NCI-H345 (cell line): ENCODE measurements at regions not wholly inside any gene's neighbourhood (a gene's known extent, or its start where the extent isn't known, plus 50 kb on each side); places are given as distances from the start of the nearest gene placed in this dataset.

Experiments used
- DNase-seq: peaks from one replicate; lab custom pipeline; 2025; lab: John Stamatoyannopoulos, UW

GRCh38 chr20:61161726-61162390 is 90.2 kb upstream of the CDH4 start:
- no peak for DNase-seq

DNA sequence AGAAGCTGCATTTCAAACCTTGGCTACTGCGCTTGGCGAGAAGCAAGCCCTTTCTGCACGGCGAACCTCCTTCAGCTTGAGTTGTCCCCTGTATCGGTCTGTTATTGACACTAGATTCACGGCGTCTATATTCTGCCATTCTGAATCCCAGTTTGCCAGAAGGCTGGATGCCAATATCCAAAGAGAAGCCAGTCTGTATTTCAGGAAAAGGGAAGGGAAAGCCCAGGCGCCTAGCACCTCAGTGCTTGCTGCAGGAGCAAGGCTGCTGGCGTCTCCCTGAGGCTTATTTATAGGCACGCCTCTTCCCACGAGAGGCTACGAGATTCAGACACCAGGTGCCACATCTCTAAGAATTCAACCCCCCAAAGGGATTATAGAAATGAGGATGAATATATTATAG is 89.6 kb upstream of the CDH4 start:
- no peak for DNase-seq

DNA sequence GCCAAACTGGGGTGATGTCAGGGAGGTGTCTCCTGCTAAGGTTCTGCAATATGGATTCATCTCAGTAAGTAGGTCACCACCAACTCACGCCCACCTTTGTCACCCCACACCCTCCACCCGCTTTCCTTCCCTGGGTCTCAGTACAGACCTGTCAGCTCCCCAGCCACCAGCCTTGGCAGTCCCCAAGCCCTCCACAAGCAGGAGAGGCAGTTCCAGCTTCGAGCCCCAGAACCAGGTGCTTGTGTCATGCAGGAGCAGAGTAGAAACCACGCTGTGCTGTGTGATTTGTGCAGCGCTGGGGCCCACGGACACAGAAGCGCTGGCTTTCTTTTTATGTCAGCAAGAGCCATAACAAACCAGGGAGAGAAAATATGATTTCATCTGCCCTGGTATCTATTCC is 89.0 kb upstream of the CDH4 start:
- no peak for DNase-seq

- DNase-seq: no peak
Measured at GRCh38 chr20:61166324-61166723, 85.7 kb upstream of the CDH4 start.

DNA sequence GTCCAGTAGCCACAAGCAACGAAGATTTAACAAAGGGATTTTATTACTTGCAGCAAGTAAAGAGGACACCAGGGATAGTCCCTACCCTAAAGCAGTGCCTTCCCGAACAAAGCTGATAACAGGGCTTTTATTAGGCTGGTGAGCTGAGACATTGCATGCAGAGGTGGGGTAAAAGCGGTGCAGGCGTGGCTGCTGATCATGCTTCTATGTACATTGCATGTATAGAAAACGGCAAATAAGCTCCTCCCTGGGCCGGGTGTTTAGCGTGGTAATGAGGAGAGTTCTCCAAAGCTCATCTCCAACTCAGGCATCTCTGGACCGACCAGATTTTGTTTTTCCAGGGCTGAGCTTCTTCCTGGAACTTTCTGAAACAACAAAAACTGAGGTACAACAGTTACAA is 83.5 kb upstream of the CDH4 start:
- DNase-seq: no peak

- no peak for DNase-seq
Measured at GRCh38 chr20:61169874-61170273, 82.2 kb upstream of the CDH4 start.

- DNase-seq: no peak
Measured at GRCh38 chr20:61170496-61171320, 81.4 kb upstream of the CDH4 start.

- DNase-seq: no peak
Measured at GRCh38 chr20:61173267-61173666, 78.8 kb upstream of the CDH4 start.

- no peak for DNase-seq
Measured at GRCh38 chr20:61173961-61174725, 77.9 kb upstream of the CDH4 start.

DNA sequence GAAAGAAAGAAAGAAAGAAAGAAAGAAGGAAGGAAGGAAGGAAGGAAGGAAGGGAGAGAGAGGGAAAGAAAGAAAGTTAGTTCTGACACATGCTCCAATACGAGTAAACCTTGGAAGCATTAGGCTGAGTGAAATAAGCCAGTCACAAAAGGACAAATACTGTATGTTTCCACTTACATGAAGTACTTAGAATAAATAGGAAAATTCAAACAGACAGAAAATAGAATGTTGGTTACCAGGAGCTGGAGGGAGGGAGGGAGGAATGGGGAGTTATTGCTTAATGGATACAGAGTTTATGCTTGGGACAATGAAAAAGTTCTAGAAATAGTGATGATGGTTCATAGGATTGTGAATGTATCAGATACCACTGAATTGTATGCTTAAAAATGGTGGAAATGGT is 75.2 kb upstream of the CDH4 start:
- DNase-seq: no peak

GRCh38 chr20:61178551-61179071 is 73.5 kb upstream of the CDH4 start:
- DNase-seq: no peak

- DNase-seq: no peak
Measured at GRCh38 chr20:61184194-61184593, 67.9 kb upstream of the CDH4 start.

GRCh38 chr20:61185181-61185580 is 66.9 kb upstream of the CDH4 start:
- no peak for DNase-seq

DNA sequence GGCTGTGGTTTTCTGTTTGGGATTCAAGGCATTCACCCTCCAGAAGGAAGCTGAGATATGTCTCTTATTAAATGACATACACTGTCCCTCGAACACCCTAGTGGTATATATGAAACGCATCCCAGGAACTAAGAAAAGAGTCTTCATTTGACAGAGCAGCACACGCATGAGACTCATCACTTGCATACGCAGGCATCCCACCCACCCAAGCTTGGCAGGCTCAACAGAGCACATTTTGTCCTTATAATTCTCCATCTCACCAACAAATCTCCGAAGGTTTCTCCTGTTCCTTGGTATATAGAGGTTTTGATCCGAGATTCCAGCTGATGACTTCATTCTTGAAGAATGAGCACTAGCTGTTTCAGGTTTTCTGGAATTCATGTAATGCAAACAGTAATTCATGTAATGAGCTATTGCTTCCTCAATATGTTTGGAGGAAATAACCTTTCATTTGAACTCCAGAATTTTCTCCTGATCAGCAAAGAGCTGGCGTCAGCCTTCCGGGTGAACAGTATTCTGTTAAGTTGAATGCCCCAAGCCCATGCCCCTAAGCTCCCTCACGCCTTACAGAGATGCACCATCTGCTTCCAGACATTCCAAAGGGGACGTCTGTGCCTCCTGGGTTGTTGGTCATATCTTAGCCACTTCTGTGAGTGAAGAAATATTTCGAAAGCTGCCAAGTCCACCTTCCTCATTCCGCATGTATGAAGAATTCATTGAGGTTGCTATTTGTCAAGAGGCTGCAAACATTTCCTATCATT is 66.0 kb upstream of the CDH4 start:
- DNase-seq: no peak

DNA sequence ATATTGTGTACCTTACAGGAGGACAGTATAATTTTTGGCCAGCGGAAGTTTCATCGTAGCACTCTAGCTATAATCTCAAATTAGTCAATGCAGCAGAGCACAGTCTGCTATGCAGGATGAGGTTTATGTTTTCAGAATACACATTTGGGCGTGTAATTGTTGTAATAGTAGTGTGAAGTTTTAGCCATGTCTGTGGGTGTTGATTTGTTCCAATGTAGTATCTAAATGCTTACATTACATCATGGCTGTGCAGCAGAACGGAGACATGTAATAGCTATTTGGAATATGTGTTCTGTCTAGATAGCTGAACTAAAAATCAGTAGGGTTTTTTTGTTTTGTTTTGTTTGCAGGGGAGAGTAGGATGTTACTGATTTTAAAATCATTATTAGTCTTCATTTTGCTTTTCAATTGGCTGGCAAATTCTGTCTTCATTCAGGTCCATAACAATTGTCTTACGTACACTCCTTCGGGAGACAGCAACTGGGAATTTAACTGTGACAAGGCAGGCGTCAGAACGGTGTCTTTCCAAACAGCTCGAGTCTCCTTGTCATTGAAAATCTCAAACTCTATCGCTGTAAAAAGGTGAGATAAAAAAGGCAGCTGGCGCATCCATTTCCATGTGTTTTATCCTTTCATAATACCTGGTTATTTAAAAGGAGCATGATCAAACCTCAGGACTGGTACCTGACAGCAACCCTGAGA is 65.1 kb upstream of the CDH4 start:
- no peak for DNase-seq

- DNase-seq: no peak
Measured at GRCh38 chr20:61189534-61189933, 62.5 kb upstream of the CDH4 start.

- no peak for DNase-seq
Measured at GRCh38 chr20:61191096-61191495, 61.0 kb upstream of the CDH4 start.

DNA sequence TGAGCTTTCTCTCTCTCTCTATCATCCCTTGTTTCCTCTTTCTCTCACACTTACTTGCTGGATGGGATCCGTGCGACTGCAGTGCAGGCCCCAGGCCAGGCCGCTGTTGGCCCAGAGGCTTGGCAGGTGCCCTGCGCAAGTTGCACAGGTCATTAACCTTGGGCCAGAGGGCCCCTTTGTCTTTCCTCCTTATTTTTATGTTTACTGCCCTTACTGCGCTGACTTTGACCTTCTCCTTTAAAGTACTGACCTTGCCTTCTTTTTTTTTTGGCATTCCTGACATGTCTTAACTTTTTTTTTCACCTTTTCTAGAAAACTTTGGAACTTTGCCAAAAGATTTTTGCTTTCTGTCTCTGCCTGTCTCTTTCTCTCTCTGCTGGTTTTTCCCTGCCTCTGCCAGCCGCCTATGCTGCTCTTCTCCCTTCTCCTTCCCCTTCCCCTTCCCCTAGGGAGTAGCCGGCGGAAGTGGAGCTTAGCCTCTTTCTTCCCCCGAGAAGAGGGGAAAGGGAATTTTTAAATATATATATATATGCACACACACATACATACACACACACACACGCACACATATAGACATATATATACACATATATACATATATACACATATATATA is 59.6 kb upstream of the CDH4 start:
- no peak for DNase-seq

DNA sequence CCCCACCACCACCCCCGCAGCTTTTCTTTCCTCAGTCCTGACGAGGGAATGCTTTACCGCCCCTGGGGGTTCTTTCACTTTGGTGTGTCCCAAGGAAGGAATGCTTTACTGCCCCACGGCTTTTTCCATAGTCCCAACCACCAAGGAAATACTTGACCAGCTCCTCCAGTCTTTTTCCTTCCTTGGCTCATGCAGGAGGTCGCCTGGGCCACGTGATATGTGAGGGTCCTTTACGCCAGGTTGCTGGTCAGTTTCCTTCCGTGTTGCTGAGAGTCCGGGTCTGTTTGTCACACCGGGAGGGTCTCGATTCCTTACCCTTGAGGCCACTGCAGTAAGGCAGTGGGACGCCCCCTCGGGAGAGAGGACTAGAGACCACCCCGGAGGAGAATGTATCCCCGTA is 58.9 kb upstream of the CDH4 start:
- no peak for DNase-seq
